ENCODE measurements at regions not wholly inside any gene's neighbourhood (a gene's known extent, or its start where the extent isn't known, plus 50 kb on each side); places are given as distances from the start of the nearest gene placed in this dataset.
"Not testable (repeated sequence)": the region's sequence is repeated elsewhere in the genome, so short reads cannot be mapped to it uniquely, and the experiment has no call there.

- no peak overlapping the region for H3K4me3 ChIP-seq (ENCODE audit: low read depth, low read length)
These were observed 280.9 kb downstream of the FGFR2 start for GRCh38 chr10:121317374-121317773.

- H3K4me3 ChIP-seq (ENCODE audit: low read depth, low read length) = no peak overlapping the region
These were observed 276.2 kb downstream of the FGFR2 start for GRCh38 chr10:121322046-121322445.

- no peak overlapping the region for H3K4me3 ChIP-seq (ENCODE audit: low read depth, low read length)
These were observed 275.5 kb downstream of the FGFR2 start for GRCh38 chr10:121322776-121323175.

GRCh38 chr10:121323443-121323842 lies 274.8 kb downstream of the FGFR2 start:
- H3K4me3 ChIP-seq (ENCODE audit: low read depth, low read length) = no peak overlapping the region

GRCh38 chr10:121324678-121325213 lies 273.5 kb downstream of the FGFR2 start:
- no peak overlapping the region for H3K4me3 ChIP-seq (ENCODE audit: low read depth, low read length)

- no peak overlapping the region for H3K4me3 ChIP-seq (ENCODE audit: low read depth, low read length)
These were observed 272.6 kb downstream of the FGFR2 start for GRCh38 chr10:121325490-121326231.

- no peak overlapping the region for H3K4me3 ChIP-seq (ENCODE audit: low read depth, low read length)
These were observed 271.3 kb downstream of the FGFR2 start for GRCh38 chr10:121326905-121327304.

GRCh38 chr10:121327727-121328126 lies 270.5 kb downstream of the FGFR2 start:
- no peak overlapping the region for H3K4me3 ChIP-seq (ENCODE audit: low read depth, low read length)

GRCh38 chr10:121329631-121330030 lies 268.6 kb downstream of the FGFR2 start:
- not testable (repeated sequence) for H3K4me3 ChIP-seq (ENCODE audit: low read depth, low read length)

GRCh38 chr10:121330563-121330962 lies 267.7 kb downstream of the FGFR2 start:
- no peak overlapping the region for H3K4me3 ChIP-seq (ENCODE audit: low read depth, low read length)

- no peak overlapping the region for H3K4me3 ChIP-seq (ENCODE audit: low read depth, low read length)
These were observed 265.9 kb downstream of the FGFR2 start for GRCh38 chr10:121332353-121332752.

GRCh38 chr10:121332829-121333765 lies 265.1 kb downstream of the FGFR2 start:
- no peak overlapping the region for H3K4me3 ChIP-seq (ENCODE audit: low read depth, low read length)

GRCh38 chr10:121335386-121335925 lies 262.8 kb downstream of the FGFR2 start:
- H3K4me3 ChIP-seq (ENCODE audit: low read depth, low read length) = no peak overlapping the region

- H3K4me3 ChIP-seq (ENCODE audit: low read depth, low read length) = no peak overlapping the region
These were observed 260.8 kb downstream of the FGFR2 start for GRCh38 chr10:121337427-121337826.

GRCh38 chr10:121338206-121338980 lies 259.9 kb downstream of the FGFR2 start:
- no peak overlapping the region for H3K4me3 ChIP-seq (ENCODE audit: low read depth, low read length)

GRCh38 chr10:121339114-121339513 lies 259.1 kb downstream of the FGFR2 start:
- no peak overlapping the region for H3K4me3 ChIP-seq (ENCODE audit: low read depth, low read length)

- H3K4me3 ChIP-seq (ENCODE audit: low read depth, low read length) = no peak overlapping the region
These were observed 257.9 kb downstream of the FGFR2 start for GRCh38 chr10:121340271-121340831.

GRCh38 chr10:121351540-121351939 lies 246.7 kb downstream of the FGFR2 start:
- no peak overlapping the region for H3K4me3 ChIP-seq (ENCODE audit: low read depth, low read length)

- no peak overlapping the region for H3K4me3 ChIP-seq (ENCODE audit: low read depth, low read length)
These were observed 245.9 kb downstream of the FGFR2 start for GRCh38 chr10:121352231-121352855.

- H3K4me3 ChIP-seq (ENCODE audit: low read depth, low read length) = no peak overlapping the region
These were observed 243.1 kb downstream of the FGFR2 start for GRCh38 chr10:121355161-121355560.

Data from iPS-11a (cell line).